Sciatic nerve (tissue), 2 donors: ENCODE measurements at regions not wholly inside any gene's neighbourhood (a gene's known extent, or its start where the extent isn't known, plus 50 kb on each side); places are given as distances from the start of the nearest gene placed in this dataset.

Experiments used
- ATAC-seq: fragments of 200-7000 bp; cut with Tn5 transposase; one replicate; pipeline ENCODE4 v1.9.1; 2020; ENCODE audit warnings: mild to moderate bottlenecking, moderate library complexity
- DNase-seq: peaks from one replicate; pipeline ENCODE4 v3.0.0-alpha.2; 2020; ENCODE audit warnings: low spot score
- intact Hi-C: fragments of 100-400 bp; cut with DNase I; formaldehyde crosslinking; loops from one replicate; pipeline ENCODE4 v1.14.2; 2022
- donor health status: DM: no; HTN: no; CAD: no.
- donor health status: DM: no; HTN: no; CAD: no.

DNA sequence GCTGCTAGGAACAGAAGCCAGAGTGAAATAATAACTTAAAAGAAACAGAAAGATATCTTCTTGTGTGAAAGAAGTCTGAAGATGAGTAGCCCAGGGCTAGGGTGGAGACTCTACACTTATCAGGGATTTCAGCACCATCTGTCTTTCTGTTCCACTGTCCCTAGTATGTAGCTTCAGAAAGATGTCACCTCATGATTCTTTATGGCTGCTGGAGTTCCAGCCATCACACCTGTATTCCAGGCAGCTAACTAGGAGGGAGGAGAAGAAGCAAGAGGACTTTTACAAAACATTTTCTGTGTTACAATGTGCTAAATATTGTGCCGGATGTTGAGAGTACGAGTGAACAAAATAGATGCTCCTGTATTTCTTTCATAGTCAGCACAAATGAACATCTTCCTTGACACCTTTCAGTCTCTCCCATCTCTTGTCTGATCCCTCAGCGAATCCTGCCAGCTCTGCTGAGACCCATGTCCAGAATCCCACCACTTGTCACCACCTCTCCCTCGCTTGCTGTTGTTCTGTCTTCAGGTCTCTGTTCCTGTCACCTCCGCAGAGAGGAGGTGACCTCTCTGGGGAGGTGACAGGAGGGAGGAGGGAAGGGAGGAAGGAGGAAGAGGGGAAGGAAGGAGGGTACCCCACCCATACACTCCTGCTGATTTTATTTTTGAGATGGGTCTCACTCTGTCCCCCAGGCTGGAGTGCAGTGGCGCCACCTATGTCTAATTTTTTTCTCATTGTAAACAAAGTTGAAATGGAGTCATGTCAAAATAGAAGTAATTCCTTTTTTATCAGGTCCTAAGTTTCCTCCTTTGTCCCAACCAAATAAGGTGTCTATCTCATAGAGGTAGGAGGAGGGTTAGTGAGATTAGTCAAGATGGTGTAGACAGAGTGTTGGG is 188.9 kb downstream of the TFAP2C start:
- DNase-seq: no peak
- intact Hi-C loops: no loop called here
- no peak for ATAC-seq

GRCh38 chr20:56820984-56821383 is 191.9 kb downstream of the TFAP2C start:
- DNase-seq: no peak
- intact Hi-C loops: no loop called here
- no peak for ATAC-seq

DNA sequence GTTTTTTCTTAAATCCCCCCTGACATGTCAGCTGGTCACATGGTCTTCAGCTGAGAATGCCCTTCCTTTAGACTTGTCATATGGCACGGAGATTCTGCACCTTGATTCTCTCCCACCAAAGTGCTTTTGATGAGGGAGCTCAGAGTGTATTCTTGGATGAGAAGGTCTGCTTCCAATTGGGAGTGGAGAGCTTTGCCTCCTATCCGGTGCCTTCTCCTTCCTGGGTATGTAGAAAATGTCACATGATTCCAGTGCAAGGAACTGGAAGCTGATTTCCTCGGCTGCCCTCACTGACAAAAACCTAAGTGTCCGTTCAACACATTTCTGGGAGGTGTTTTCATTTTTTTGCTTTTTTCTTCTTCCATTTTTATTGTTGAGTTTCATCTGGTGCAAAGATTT is 197.2 kb downstream of the TFAP2C start:
- no peak for DNase-seq
- intact Hi-C loops: no loop called here
- no peak for ATAC-seq

DNA sequence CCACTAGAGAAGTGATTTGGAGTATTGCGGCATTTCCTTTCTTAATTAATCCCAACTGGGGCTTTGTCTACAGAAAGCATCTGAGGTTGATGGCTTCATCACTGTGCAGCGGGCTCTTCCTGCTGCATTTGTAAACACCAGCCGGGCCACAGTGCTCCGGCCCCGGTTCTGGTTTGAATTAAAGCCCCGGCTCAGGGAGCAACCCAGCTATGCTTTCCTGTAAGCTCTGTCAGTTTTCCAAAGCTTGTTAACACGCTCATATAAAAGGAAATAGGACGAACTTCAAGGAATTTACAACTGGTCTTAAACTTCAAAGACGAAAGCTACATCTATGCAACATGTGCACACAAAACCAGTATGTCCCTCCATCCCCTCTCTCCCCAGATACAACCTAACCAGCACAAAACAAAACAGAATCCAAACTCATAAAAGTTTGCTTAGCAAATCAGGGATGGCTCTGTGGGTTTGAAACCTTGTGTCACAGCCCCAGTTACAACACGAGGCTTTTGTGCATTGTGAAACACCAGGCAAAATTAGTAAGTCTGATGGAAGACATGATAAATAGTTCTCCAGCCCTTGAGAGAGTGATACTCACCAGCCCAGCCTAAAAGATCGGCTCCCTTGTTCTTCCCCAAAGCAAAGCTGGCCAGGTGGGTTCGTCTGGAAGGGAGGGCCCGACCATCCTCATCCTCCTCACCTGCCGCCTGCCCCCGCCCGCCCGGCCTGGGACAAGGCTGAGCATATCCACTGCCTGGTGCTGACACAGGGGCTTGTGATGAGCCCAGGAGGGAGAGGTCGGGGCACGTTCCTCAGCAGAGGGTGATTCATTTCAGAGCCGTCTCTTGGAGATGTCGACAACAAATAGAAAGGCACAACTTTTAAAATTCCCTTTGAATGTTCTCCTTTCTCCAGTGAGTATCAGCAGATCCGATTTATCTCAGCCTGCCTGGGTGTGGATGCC is 197.9 kb downstream of the TFAP2C start:
- ATAC-seq: peak; percentile 89
- no peak for DNase-seq
- intact Hi-C loops: no loop called here

DNA sequence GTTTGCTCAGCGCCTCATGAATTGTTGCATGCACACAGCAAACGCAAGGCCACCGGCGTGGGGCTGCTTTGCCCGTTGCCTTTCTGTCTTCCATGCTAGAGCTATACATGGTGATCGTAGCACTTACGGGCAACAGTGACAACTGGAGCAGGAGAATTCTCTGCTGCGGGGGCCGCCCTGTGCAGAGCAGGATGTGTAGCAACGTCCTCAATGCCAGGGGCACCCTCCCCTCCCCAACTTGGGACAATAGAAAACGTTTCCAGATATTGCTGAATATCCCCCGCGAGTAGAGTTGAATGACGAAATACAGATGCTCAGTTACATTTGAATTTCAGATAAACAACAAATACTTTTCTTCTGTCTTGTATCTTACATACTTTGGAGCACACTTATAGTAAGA is 198.7 kb downstream of the TFAP2C start:
- intact Hi-C loops: no loop called here

GRCh38 chr20:56828402-56828801 is 199.3 kb downstream of the TFAP2C start:
- no peak for DNase-seq
- intact Hi-C loops: no loop called here
- ATAC-seq: no peak

More for the DNA sequence above, 198.7 kb downstream of the TFAP2C start:
- DNase-seq (no peak), ATAC-seq (no peak)

- intact Hi-C loops: no loop called here
- DNase-seq: no peak
- no peak for ATAC-seq
Observed at GRCh38 chr20:56829788-56830385, 200.8 kb downstream of the TFAP2C start.

GRCh38 chr20:56831795-56832194 is 202.7 kb downstream of the TFAP2C start:
- no peak for ATAC-seq
- no peak for DNase-seq
- intact Hi-C loops: no loop called here

GRCh38 chr20:56833427-56833826 is 204.3 kb downstream of the TFAP2C start:
- intact Hi-C loops: no loop called here
- no peak for ATAC-seq
- no peak for DNase-seq

DNA sequence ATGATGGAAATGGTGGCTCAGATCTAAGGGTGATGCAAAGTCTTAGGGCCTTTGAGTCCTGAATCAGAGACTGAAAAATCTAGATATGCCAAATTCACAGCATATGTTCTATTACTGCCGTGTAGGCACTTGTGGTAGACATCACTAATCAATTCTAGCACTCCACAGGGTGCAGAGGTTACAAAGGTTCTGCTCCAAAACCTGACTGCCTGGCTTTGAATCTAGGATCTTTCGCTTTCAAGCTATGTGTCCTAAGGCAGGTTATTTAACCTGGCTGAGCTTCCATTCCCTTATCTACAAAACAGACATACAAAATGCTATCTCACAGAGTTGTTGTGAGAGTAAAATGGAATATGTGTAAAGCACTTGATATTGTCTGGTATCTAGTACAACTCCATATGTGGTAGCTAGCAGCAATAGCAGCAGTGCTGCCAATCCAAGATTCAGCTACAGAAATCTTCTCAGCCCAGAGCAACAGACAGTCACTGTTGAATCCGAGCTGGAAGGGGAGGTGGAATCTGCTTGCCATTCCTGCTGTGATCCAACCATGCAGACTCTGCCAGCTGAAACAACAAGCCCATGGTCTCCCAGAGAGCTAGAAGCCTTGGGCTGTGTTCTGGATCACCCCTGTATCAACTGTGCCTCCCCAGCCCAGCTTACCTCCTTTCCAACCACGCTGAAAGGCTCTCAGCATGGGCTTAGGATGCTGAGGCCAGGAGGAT is 206.9 kb downstream of the TFAP2C start:
- DNase-seq (no peak), ATAC-seq (no peak)
- intact Hi-C loops: no loop called here

- ATAC-seq (no peak), DNase-seq (no peak)
- intact Hi-C loops: no loop called here
Observed at GRCh38 chr20:56839222-56839621, 210.1 kb downstream of the TFAP2C start.

GRCh38 chr20:56839786-56840185 is 210.7 kb downstream of the TFAP2C start:
- intact Hi-C loops: no loop called here
- ATAC-seq (no peak), DNase-seq (no peak)

DNA sequence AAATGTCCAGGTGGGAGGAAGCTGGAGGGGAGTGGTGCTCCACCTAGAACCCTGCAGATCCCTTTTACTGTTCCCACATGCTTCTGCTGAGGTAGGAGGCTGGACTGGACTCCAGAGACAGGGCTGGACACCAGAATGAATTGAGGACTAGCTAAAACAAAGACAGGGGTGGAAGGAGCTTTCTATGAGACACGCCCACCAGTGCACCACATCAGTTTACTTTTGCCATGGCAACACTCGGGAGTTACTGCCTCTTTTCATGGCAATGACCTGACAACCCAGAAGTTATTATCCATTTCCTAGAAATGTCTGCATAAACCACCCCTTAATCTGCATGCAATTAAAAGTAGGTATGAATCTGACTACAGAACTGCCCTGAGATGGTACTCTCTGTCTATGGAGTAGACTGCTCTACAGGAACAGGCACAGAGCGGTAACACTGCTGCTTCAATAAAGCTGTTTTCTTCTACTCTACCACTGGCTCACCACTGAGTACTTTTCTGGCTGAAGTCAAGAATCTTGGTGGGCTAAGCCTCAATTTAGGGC is 211.7 kb downstream of the TFAP2C start:
- intact Hi-C loops: no loop called here
- DNase-seq (no peak), ATAC-seq (no peak)

DNA sequence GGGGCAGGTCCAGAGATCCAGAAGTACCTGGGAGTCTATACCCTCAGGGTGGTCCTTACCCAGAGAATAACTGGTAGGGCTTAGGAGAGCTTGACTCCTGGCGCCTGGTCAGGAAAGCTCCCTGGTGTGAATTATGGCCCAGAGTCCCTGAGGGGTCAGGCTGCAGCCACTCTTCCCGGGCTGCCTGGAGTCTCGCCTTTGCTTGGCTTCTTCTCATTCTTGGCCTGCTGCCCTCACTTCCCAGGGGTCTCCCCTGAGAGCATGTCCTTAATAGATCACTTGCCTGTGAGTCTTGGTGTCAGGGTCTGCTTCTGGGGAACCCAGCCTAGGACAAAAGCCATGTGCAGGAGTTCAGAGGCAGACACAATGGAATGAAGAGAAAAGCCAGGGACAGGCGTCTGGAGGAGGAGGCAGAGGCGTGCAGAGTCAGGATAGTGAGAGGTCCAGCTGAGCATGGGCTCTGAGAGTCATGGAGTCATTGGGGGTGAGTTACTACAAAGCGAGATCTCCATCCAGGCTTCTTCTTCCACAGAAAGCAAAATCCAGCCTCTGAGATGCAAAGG is 212.3 kb downstream of the TFAP2C start:
- no peak for DNase-seq
- intact Hi-C loops: no loop called here
- no peak for ATAC-seq

GRCh38 chr20:56842056-56842455 is 212.9 kb downstream of the TFAP2C start:
- no peak for ATAC-seq
- intact Hi-C loops: no loop called here

GRCh38 chr20:56843386-56843785 is 214.3 kb downstream of the TFAP2C start:
- no peak for ATAC-seq
- intact Hi-C loops: no loop called here
- DNase-seq: no peak

More at GRCh38 chr20:56842056-56842455, 212.9 kb downstream of the TFAP2C start:
- no peak for DNase-seq

DNA sequence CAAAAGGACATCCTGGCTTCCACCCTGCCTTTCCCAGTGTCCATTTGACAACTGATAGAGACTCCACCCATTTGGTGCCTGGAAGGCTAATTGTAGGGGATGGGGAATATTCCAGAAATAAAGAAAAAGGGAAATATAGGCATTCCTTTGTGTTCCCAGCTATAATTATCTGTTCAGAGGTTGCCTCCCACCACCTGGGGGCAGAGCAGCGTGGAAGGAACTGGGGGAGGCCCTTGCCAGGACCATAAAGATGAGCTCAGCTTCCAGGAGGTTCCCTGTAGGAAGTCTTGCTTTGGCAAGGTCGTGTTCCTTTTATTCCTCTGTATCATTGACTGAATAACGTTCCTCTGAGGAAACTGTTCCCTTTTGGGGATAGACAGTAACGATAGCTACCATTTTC is 214.7 kb downstream of the TFAP2C start:
- intact Hi-C loops: no loop called here
- DNase-seq: no peak
- no peak for ATAC-seq

DNA sequence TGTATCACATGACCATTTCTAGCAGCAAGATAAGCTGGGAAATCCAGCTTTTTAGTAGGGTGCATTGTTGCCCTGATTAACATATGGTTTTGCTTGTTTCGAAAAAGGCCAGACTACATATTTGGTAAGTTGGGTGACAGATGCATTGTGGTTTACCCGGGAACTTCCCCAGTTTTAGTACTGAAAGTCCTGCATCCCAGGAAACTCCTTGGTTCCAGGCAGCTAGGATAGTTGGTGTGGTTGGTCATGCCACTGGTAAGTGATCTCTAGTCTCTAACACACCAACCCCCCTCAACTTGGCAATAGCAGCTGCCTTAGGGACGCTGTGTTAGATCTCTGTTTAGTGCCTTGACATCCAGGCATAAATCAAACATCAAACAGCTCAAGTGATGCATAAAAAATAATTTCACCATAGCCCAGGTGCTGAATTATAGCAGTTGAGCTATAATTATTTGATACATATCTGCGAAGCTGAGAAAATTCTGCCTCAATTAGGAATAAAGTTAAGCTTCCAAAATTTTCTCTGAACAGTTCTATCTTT is 216.5 kb downstream of the TFAP2C start:
- DNase-seq (no peak), ATAC-seq (no peak)
- intact Hi-C loops: no loop called here
